Heart left ventricle (tissue), 13 donors: ENCODE measurements at regions not wholly inside any gene's neighbourhood (a gene's known extent, or its start where the extent isn't known, plus 50 kb on each side); places are given as distances from the start of the nearest gene placed in this dataset.

Source experiments
- POLR2A ChIP-seq, 2 donors: fragments of 450-650 bp; IDR thresholded peaks; one replicate each; pipeline ENCODE4 v1.6.1; 2017; ENCODE audit warnings: antibody characterized with exemption in 2 of 2, mild to moderate bottlenecking in 2 of 2, moderate library complexity in 2 of 2
- TF ChIP-seq, protein P1 (sequence below), 12 donors: fragments of 200-600 bp; sonication (generic) in 4 of 12; IDR thresholded peaks; one replicate each; pipeline versions ENCODE4 v1.5.0 to v1.8.0; 2018 to 2022; ENCODE audit warnings: antibody characterized with exemption in 12 of 12, mild to moderate bottlenecking in 5 of 12
- donor health status: ischemic (EF 13 %, LVEDD 7.1; RV severe dilation, severe dysfunction).
- donor health status: DM: no; HTN: yes; CAD: no.
- donor health status: DM: no; HTN: no; CAD: no.
- donor health status: ischemic (EF 25% LVEDD 6.9; RV normal size, moderate dysfunction).
- donor health status: ischemic (EF 25% LVEDD 5.7; RV mildly dilated, moderate dysfunction).
- donor health status: ischemic (EF 35%, LVEDD 5.7; RV mildly dilated, moderate dysfunction).
- donor health status: nonischemic (EF 11% LVEDD 7.7; RV severe dilation, severe dysfunction).
- donor health status: DM: yes; HTN: yes; CAD: no.
- donor health status: PGD.
- donor health status: ischemic (EF 29% LVEDD 5.4; RV normal size, mild dysfunction).
- donor health status: nonischemic (EF 23%, LVEDD 6.1; RV moderate dilation, normal function).

GRCh38 chr17:70407506-70407905, 238.2 kb downstream of the KCNJ2 start:
- TF ChIP-seq POLR2A (IDR thresholded peaks at IDR 0.05), result no peak
- TF ChIP-seq, protein P1, sequence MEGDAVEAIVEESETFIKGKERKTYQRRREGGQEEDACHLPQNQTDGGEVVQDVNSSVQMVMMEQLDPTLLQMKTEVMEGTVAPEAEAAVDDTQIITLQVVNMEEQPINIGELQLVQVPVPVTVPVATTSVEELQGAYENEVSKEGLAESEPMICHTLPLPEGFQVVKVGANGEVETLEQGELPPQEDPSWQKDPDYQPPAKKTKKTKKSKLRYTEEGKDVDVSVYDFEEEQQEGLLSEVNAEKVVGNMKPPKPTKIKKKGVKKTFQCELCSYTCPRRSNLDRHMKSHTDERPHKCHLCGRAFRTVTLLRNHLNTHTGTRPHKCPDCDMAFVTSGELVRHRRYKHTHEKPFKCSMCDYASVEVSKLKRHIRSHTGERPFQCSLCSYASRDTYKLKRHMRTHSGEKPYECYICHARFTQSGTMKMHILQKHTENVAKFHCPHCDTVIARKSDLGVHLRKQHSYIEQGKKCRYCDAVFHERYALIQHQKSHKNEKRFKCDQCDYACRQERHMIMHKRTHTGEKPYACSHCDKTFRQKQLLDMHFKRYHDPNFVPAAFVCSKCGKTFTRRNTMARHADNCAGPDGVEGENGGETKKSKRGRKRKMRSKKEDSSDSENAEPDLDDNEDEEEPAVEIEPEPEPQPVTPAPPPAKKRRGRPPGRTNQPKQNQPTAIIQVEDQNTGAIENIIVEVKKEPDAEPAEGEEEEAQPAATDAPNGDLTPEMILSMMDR (IDR thresholded peaks at IDR 0.05), result no peak
